H1 (cell line): ENCODE measurements at regions not wholly inside any gene's neighbourhood (a gene's known extent, or its start where the extent isn't known, plus 50 kb on each side); places are given as distances from the start of the nearest gene placed in this dataset.

Experiments
- CTCF ChIA-PET: fragments of 300-600 bp; sonication (Branson Sonifier 250); formaldehyde crosslinking; loops from one replicate; lab custom pipeline; 2021; ENCODE audit not compliant: partially characterized antibody; lab: Charles Lee
- POLR2A ChIA-PET: fragments of 300-600 bp; sonication (Branson Sonifier 250); formaldehyde crosslinking; loops from one replicate; lab custom pipeline; 2021; ENCODE audit warnings: inconsistent platforms; ENCODE audit not compliant: partially characterized antibody; lab: Charles Lee
- DNase-seq, 2 experiments: peaks; one replicate each; pipeline versions ENCODE4 v3.0.0 to v3.0.0-alpha.2; 2010 to 2022; ENCODE audit warnings: low spot score in 2 of 2, low read depth in 1 of 2, mixed read lengths in 1 of 2
- FAIRE-seq: peaks from 2 replicates; lab custom pipeline; 2011; peaks lifted over from hg19 to GRCh38; lab: Jason Lieb, UNC
- H2AFZ ChIP-seq: 2 replicates; pipeline ENCODE4 v1.8.1; 2012; ENCODE audit warnings: low read length, inconsistent platforms
- H2AK5ac ChIP-seq: 2 replicates; pipeline ENCODE4 v1.6.1; 2013; ENCODE audit warnings: low read depth, low read length
- H2BK120ac ChIP-seq: replicated peaks from 2 replicates; pipeline ENCODE3; 2013; ENCODE audit warnings: low read depth, low read length, inconsistent platforms
- H2BK12ac ChIP-seq: 2 replicates; pipeline ENCODE4 v1.6.1; 2013; ENCODE audit warnings: low read depth, low read length
- H2BK15ac ChIP-seq: 2 replicates; pipeline ENCODE4 v1.6.1; 2013; ENCODE audit warnings: low read length
- H2BK20ac ChIP-seq: 2 replicates; pipeline ENCODE4 v1.6.1; 2013; ENCODE audit warnings: low read length
- H2BK5ac ChIP-seq: 2 replicates; pipeline ENCODE4 v1.6.1; 2013; ENCODE audit warnings: low read depth, low read length
- H3K14ac ChIP-seq: 2 replicates; pipeline ENCODE4 v1.6.1; 2013; ENCODE audit warnings: inconsistent platforms; ENCODE audit not compliant: insufficient read length
- H3K18ac ChIP-seq: 2 replicates; pipeline ENCODE4 v1.6.1; 2013; ENCODE audit warnings: low read length; ENCODE audit errors: extremely low read depth
- H3K23ac ChIP-seq: 2 replicates; pipeline ENCODE4 v1.6.1; 2013; ENCODE audit warnings: inconsistent platforms; ENCODE audit not compliant: insufficient read length
- H3K23me2 ChIP-seq: 2 replicates; pipeline ENCODE4 v1.6.1; 2013; ENCODE audit warnings: low read depth, low read length
- H3K27ac ChIP-seq: 2 replicates; pipeline ENCODE4 v1.6.1; 2011; ENCODE audit warnings: low read depth, low read length, inconsistent platforms
- H3K27me3 ChIP-seq, 4 experiments: replicated peaks in 1 of 4; 1 replicate in 1 of 4; 2 replicates in 3 of 4; pipeline versions ENCODE4 v1.6.1 to v1.8.1; 2011 to 2013; ENCODE audit warnings: low read length in 3 of 4, mild to moderate bottlenecking in 3 of 4, inconsistent platforms in 2 of 4, mixed read lengths in 2 of 4, moderate library complexity in 1 of 4; ENCODE audit not compliant: control insufficient read depth in 3 of 4, insufficient read depth in 3 of 4; ENCODE audit errors: extremely low read depth in 1 of 4
- H3K36me3 ChIP-seq, 4 experiments: 2 replicates each; pipeline versions ENCODE4 v1.6.1 to v1.8.1; 2011 to 2013; ENCODE audit warnings: mild to moderate bottlenecking in 4 of 4, low read length in 3 of 4, moderate library complexity in 2 of 4, control low read depth in 1 of 4, inconsistent platforms in 1 of 4; ENCODE audit not compliant: insufficient read depth in 4 of 4, control insufficient read depth in 2 of 4
- H3K4ac ChIP-seq: replicated peaks from 2 replicates; pipeline ENCODE3; 2013; ENCODE audit warnings: low read length, low read depth, mixed read lengths, inconsistent platforms; ENCODE audit not compliant: insufficient read length
- H3K4me1 ChIP-seq, 4 experiments: replicated peaks in 1 of 4; 1 replicate in 1 of 4; 2 replicates in 3 of 4; pipeline versions ENCODE4 v1.6.1 to v1.8.1; 2011 to 2013; ENCODE audit warnings: low read length in 3 of 4, inconsistent platforms in 2 of 4, mixed read lengths in 1 of 4; ENCODE audit not compliant: insufficient read depth in 4 of 4, control insufficient read depth in 3 of 4
- H3K4me2 ChIP-seq, 2 experiments: 2 replicates each; pipeline versions ENCODE4 v1.6.1 to v1.8.1; 2011 to 2013; ENCODE audit warnings: low read depth in 2 of 2, low read length in 2 of 2, control low read depth in 1 of 2, inconsistent platforms in 1 of 2, mild to moderate bottlenecking in 1 of 2; ENCODE audit not compliant: insufficient read depth in 1 of 2
- H3K4me3 ChIP-seq, 4 experiments: fragments of 200-600, 300-600 bp in 1 of 4; sonication (generic), shearing (Covaris generic), sonication (Bioruptor Twin) in 1 of 4; 2 replicates each; pipeline versions ENCODE4 v1.5.1 to v1.8.1; 2011 to 2016; ENCODE audit warnings: low read length in 4 of 4, low read depth in 3 of 4, control low read depth in 2 of 4, inconsistent platforms in 2 of 4, mild to moderate bottlenecking in 2 of 4, mixed read lengths in 1 of 4, moderate library complexity in 1 of 4; ENCODE audit not compliant: insufficient read depth in 2 of 4; ENCODE audit errors: extremely low read depth in 1 of 4
- H3K56ac ChIP-seq: replicated peaks from 2 replicates; pipeline ENCODE3; 2013; ENCODE audit warnings: low read depth, mild to moderate bottlenecking, mixed read lengths, low read length, inconsistent platforms; ENCODE audit not compliant: insufficient read length
- H3K79me1 ChIP-seq: 2 replicates; pipeline ENCODE4 v1.6.1; 2013; ENCODE audit warnings: low read depth, low read length, control low read depth
- H3K79me2 ChIP-seq, 2 experiments: 2 replicates each; pipeline versions ENCODE4 v1.6.1 to v1.8.1; 2012 to 2013; ENCODE audit warnings: low read length in 2 of 2, mild to moderate bottlenecking in 2 of 2, inconsistent platforms in 1 of 2; ENCODE audit not compliant: insufficient read depth in 2 of 2, control insufficient read depth in 1 of 2
- H3K9ac ChIP-seq, 4 experiments: replicated peaks in 1 of 4; 1 replicate in 1 of 4; 2 replicates in 3 of 4; pipeline versions ENCODE4 v1.6.1 to v1.8.1; 2011 to 2013; ENCODE audit warnings: low read depth in 3 of 4, low read length in 3 of 4, control low read depth in 2 of 4, mild to moderate bottlenecking in 2 of 4, moderate library complexity in 2 of 4, inconsistent platforms in 1 of 4; ENCODE audit errors: extremely low read depth in 1 of 4
- H3K9me3 ChIP-seq, 2 experiments: 2 replicates each; pipeline versions ENCODE4 v1.6.1 to v1.8.1; 2012 to 2013; ENCODE audit warnings: mild to moderate bottlenecking in 2 of 2, moderate library complexity in 2 of 2, control low read depth in 1 of 2, inconsistent platforms in 1 of 2, low read depth in 1 of 2, low read length in 1 of 2, mixed read lengths in 1 of 2; ENCODE audit not compliant: insufficient read depth in 2 of 2
- H4K20me1 ChIP-seq, 2 experiments: replicated peaks in 1 of 2; 2 replicates each; pipeline versions ENCODE3 to v1.8.1; 2011 to 2013; ENCODE audit warnings: inconsistent platforms in 2 of 2, low read length in 2 of 2, mild to moderate bottlenecking in 1 of 2; ENCODE audit not compliant: insufficient read depth in 2 of 2, control insufficient read depth in 1 of 2
- H4K5ac ChIP-seq: 2 replicates; pipeline ENCODE4 v1.6.1; 2013; ENCODE audit warnings: low read length, low read depth, mixed read lengths, inconsistent platforms; ENCODE audit not compliant: insufficient read length
- H4K8ac ChIP-seq: 2 replicates; pipeline ENCODE4 v1.8.0; 2013; ENCODE audit warnings: mild to moderate bottlenecking, moderate library complexity, low read length, inconsistent platforms; ENCODE audit not compliant: insufficient read depth; ENCODE audit errors: extremely low read depth
- H4K91ac ChIP-seq: replicated peaks from 2 replicates; pipeline ENCODE3; 2013; ENCODE audit warnings: low read length, mixed read lengths, inconsistent platforms; ENCODE audit not compliant: insufficient read length
- CTCF ChIP-seq, 3 experiments: IDR thresholded peaks; 1 replicate in 2 of 3; 2 replicates in 1 of 3; pipeline versions ENCODE4 v1.5.1 to v1.6.1; 2011; ENCODE audit warnings: low read length in 3 of 3, mild to moderate bottlenecking in 3 of 3, inconsistent platforms in 2 of 3, low read depth in 1 of 3, moderate library complexity in 1 of 3; ENCODE audit not compliant: insufficient read depth in 1 of 3; ENCODE audit errors: control extremely low read depth in 1 of 3
- RAD21 ChIP-seq, 2 experiments: IDR thresholded peaks in 1 of 2; conservative IDR thresholded peaks in 1 of 2; 2 replicates each; pipeline ENCODE4 v1.6.1; 2011; ENCODE audit warnings: low read depth in 2 of 2, low read length in 2 of 2, improper control_type of control experiment in 1 of 2, inconsistent platforms in 1 of 2, mild to moderate bottlenecking in 1 of 2, moderate library complexity in 1 of 2
- TAF1 ChIP-seq: IDR thresholded peaks from 2 replicates; pipeline ENCODE4 v1.6.1; 2011; ENCODE audit warnings: mild to moderate bottlenecking, low read depth, low read length
- WGBS, 2 experiments: shearing (Covaris generic) in 1 of 2; methylation state at CpG; one replicate each; pipeline versions ENCODE4 v1.1.6 to v1.1.7; 2013 to 2015; ENCODE audit warnings: low lambda C conversion rate in 2 of 2, mixed read lengths in 2 of 2, inconsistent platforms in 1 of 2, low coverage in 1 of 2, missing lambda C conversion rate in 1 of 2; ENCODE audit not compliant: insufficient replicate concordance in 2 of 2, insufficient coverage in 1 of 2, insufficient read length in 1 of 2; ENCODE audit errors: extremely low coverage in 1 of 2, missing lambda C conversion rate in 1 of 2; 5-methylcytosine and 5-hydroxymethylcytosine counted together

- H4K5ac ChIP-seq, result no peak overlapping the region
- POLR2A ChIA-PET, result no interaction called here
- H3K27ac ChIP-seq, result no peak overlapping the region
- H3K27me3 ChIP-seq, result no peaks in the 10 kb centered on the region
- H3K14ac ChIP-seq, result no peak overlapping the region
- no peak overlapping the region for H2BK5ac ChIP-seq
- CTCF ChIA-PET, result interaction anchor here (0.6 to 1.9 kb wide), 8 partner anchors 11 to 483 kb away, joined by 3 to 15 read pairs (median 4); no protein-coding TSS in a partner anchor
- peaks cover 0 to 2% (median 0%) of the 10 kb centered on the region in 4 experiments; a peak in 1 of 7 replicates for H3K4me1 ChIP-seq
- no peak overlapping the region for H3K56ac ChIP-seq
- no peak overlapping the region for H2BK12ac ChIP-seq
- H2BK15ac ChIP-seq, result no peak overlapping the region
- TF ChIP-seq TAF1 (no peak), RAD21 (IDR thresholded peaks at IDR 0.05 in 1 of 2, conservative IDR thresholded peaks at IDR 0.05 in 1 of 2; ENCODE audit: low read depth in 2 of 2, low read length in 2 of 2) (peak; percentile 13 to 33; a peak in 1 of 4 replicates), CTCF (IDR thresholded peaks at IDR 0.05; ENCODE audit: control extremely low read depth in 1 of 3, insufficient read depth in 1 of 3, low read depth in 1 of 3, low read length in 3 of 3) (peak in 1 of 3 experiments; percentile 9; a peak in 2 of 4 replicates)
- H3K4me3 ChIP-seq, result no peak overlapping the region
- no peaks in the 10 kb centered on the region for H3K79me1 ChIP-seq
- FAIRE-seq, result no peak
- no peak overlapping the region for H4K91ac ChIP-seq
- H3K79me2 ChIP-seq, result no peaks in the 10 kb centered on the region
- H3K36me3 ChIP-seq, result no peaks in the 10 kb centered on the region
- no peak for DNase-seq
- H3K4ac ChIP-seq, result no peak overlapping the region
- H3K23ac ChIP-seq, result no peak overlapping the region
- no peaks in the 10 kb centered on the region for H3K23me2 ChIP-seq
- no peak overlapping the region for H2AK5ac ChIP-seq
- no peaks in the 10 kb centered on the region for H3K9me3 ChIP-seq
- H2BK120ac ChIP-seq, result no peak overlapping the region
- H4K20me1 ChIP-seq, result no peaks in the 10 kb centered on the region
- H3K9ac ChIP-seq, result no peak overlapping the region
- H2BK20ac ChIP-seq, result no peak overlapping the region
- WGBS, 2 experiments, result 90% methylated on average over 2 of the region's 2 CpGs; no CpG with 5 or more reads in 1 of the 2 experiments
- no peak overlapping the region for H4K8ac ChIP-seq
- no peak overlapping the region for H3K4me2 ChIP-seq
- no peak overlapping the region for H3K18ac ChIP-seq
- H2AFZ ChIP-seq, result no peak overlapping the region
Observed at GRCh38 chr13:78012046-78012445, 93.4 kb upstream of the EDNRB start.
